SK-N-SH (cell line): ENCODE measurements at regions not wholly inside any gene's neighbourhood (a gene's known extent, or its start where the extent isn't known, plus 50 kb on each side); places are given as distances from the start of the nearest gene placed in this dataset.

Experiments
- CTCF ChIA-PET: fragments of 300-600, 350-600 bp; formaldehyde crosslinking; extraction: SDS; loops from one replicate; lab custom pipeline; 2021; lab: Yijun Ruan, JAX
- POLR2A ChIA-PET: fragments of 350-600 bp; sonication (Branson Sonifier 250); formaldehyde crosslinking; extraction: SDS; loops from one replicate; lab custom pipeline; 2020; ENCODE audit warnings: antibody characterized with exemption, inconsistent platforms; lab: Yijun Ruan, JAX
- DNase-seq: peaks from one replicate; pipeline ENCODE4 v3.0.0; 2012
- H2AFZ ChIP-seq: fragments of 200-600 bp; sonication (generic); 2 replicates; pipeline ENCODE4 v1.8.1; 2016; ENCODE audit warnings: antibody characterized with exemption, mild to moderate bottlenecking, low read depth
- H3F3A ChIP-seq: fragments of 200-600 bp; sonication (generic); replicated peaks from 2 replicates; pipeline ENCODE3; 2016; ENCODE audit warnings: antibody characterized with exemption, mild to moderate bottlenecking; ENCODE audit not compliant: insufficient read depth
- H3K27ac ChIP-seq, 2 experiments: fragments of 200-500 bp in 1 of 2; fragments of 200-600 bp in 1 of 2; sonication (Bioruptor generic) in 1 of 2; sonication (generic), shearing (Covaris generic) in 1 of 2; 2 replicates each; pipeline versions ENCODE4 v1.5.1 to v1.6.1; 2014 to 2016; ENCODE audit warnings: low read depth in 2 of 2, inconsistent platforms in 1 of 2, low read length in 1 of 2, mild to moderate bottlenecking in 1 of 2, mixed read lengths in 1 of 2
- H3K27me3 ChIP-seq: fragments of 200-600 bp; sonication (generic), shearing (Covaris generic); 2 replicates; pipeline ENCODE4 v1.6.1; 2016; ENCODE audit warnings: mixed run types; ENCODE audit not compliant: insufficient read depth
- H3K36me3 ChIP-seq, 2 experiments: fragments of 200-500 bp in 1 of 2; fragments of 200-600 bp in 1 of 2; sonication (Bioruptor generic) in 1 of 2; sonication (generic) in 1 of 2; replicated peaks in 1 of 2; 2 replicates each; pipeline versions ENCODE3 to v1.5.1; 2014 to 2016; ENCODE audit warnings: low read length in 1 of 2, mild to moderate bottlenecking in 1 of 2; ENCODE audit not compliant: insufficient read depth in 2 of 2, control insufficient read depth in 1 of 2
- H3K4me1 ChIP-seq, 2 experiments: fragments of 200-500 bp in 1 of 2; fragments of 200-600 bp in 1 of 2; sonication (Bioruptor generic) in 1 of 2; sonication (generic), shearing (Covaris generic) in 1 of 2; 2 replicates each; pipeline versions ENCODE4 v1.5.1 to v1.6.1; 2014 to 2016; ENCODE audit warnings: low read depth in 1 of 2, low read length in 1 of 2, mixed run types in 1 of 2; ENCODE audit not compliant: insufficient read depth in 2 of 2, control insufficient read depth in 1 of 2
- H3K4me2 ChIP-seq: fragments of 200-600 bp; sonication (generic), shearing (Covaris generic); 2 replicates; pipeline ENCODE4 v1.6.1; 2017; ENCODE audit warnings: mixed run types
- H3K4me3 ChIP-seq, 2 experiments: fragments of 200-500 bp in 1 of 2; fragments of 200-600 bp in 1 of 2; sonication (Bioruptor generic) in 1 of 2; sonication (generic), shearing (Covaris generic) in 1 of 2; 2 replicates each; pipeline versions ENCODE4 v1.5.1 to v1.8.1; 2014 to 2016; ENCODE audit warnings: low read depth in 2 of 2, inconsistent platforms in 1 of 2, low read length in 1 of 2, mild to moderate bottlenecking in 1 of 2, mixed read lengths in 1 of 2, moderate library complexity in 1 of 2
- H3K79me2 ChIP-seq: fragments of 200-600 bp; sonication (generic); 2 replicates; pipeline ENCODE4 v1.8.1; 2017; ENCODE audit warnings: mild to moderate bottlenecking; ENCODE audit not compliant: insufficient read depth
- H3K9ac ChIP-seq: fragments of 200-600 bp; sonication (generic); 2 replicates; pipeline ENCODE4 v1.6.1; 2017; ENCODE audit warnings: mixed run types
- H3K9me2 ChIP-seq: fragments of 200-600 bp; sonication (generic); 2 replicates; pipeline ENCODE4 v1.6.1; 2017; ENCODE audit warnings: mixed run types
- H3K9me3 ChIP-seq: fragments of 200-600 bp; sonication (generic); 2 replicates; pipeline ENCODE4 v1.6.1; 2017; ENCODE audit warnings: mixed run types, mild to moderate bottlenecking, moderate library complexity
- H4K20me1 ChIP-seq: fragments of 200-600 bp; sonication (generic); 2 replicates; pipeline ENCODE4 v1.6.1; 2017; ENCODE audit warnings: mild to moderate bottlenecking, mixed run types; ENCODE audit not compliant: insufficient read depth
- CHD2 ChIP-seq: fragments of 150-350 bp; IDR thresholded peaks from 2 replicates; pipeline ENCODE4 v1.6.1; 2018; ENCODE audit warnings: low read length; ENCODE audit not compliant: partially characterized antibody
- ELF1 ChIP-seq: IDR thresholded peaks from 2 replicates; pipeline ENCODE4 v1.4.0; 2012
- EP300 ChIP-seq, 2 experiments: IDR thresholded peaks; 2 replicates each; pipeline versions ENCODE4 v1.4.0 to v1.6.1; 2012; ENCODE audit warnings: borderline replicate concordance in 1 of 2, low read depth in 1 of 2, low read length in 1 of 2
- FOXJ3 ChIP-seq: sonication (generic); formaldehyde crosslinking; IDR thresholded peaks from 2 replicates; pipeline ENCODE4 v1.5.1; 2020; ENCODE audit warnings: mild to moderate bottlenecking, missing genetic modification reagents
- IRF3 ChIP-seq: fragments of 150-350 bp; IDR thresholded peaks from 2 replicates; pipeline ENCODE4 v1.6.1; 2016; ENCODE audit warnings: mild to moderate bottlenecking, low read depth, low read length
- MEF2A ChIP-seq: IDR thresholded peaks from 2 replicates; pipeline ENCODE4 v1.4.0; 2012; ENCODE audit warnings: low read depth, borderline replicate concordance
- MXI1 ChIP-seq: IDR thresholded peaks from 2 replicates; pipeline ENCODE4 v1.6.1; 2012; ENCODE audit warnings: mild to moderate bottlenecking, low read depth, low read length, improper control_type of control experiment
- NFIC ChIP-seq: IDR thresholded peaks from 2 replicates; pipeline ENCODE4 v1.4.0; 2012; ENCODE audit warnings: borderline replicate concordance
- PBX3 ChIP-seq: IDR thresholded peaks from 2 replicates; pipeline ENCODE4; 2012
- POLR2AphosphoS5 ChIP-seq: IDR thresholded peaks from 2 replicates; pipeline ENCODE4 v1.6.1; 2012; ENCODE audit warnings: low read depth, low read length
- RAD21 ChIP-seq: IDR thresholded peaks from 2 replicates; pipeline ENCODE4 v1.6.1; 2012; ENCODE audit warnings: mild to moderate bottlenecking, low read length
- RCOR1 ChIP-seq: fragments of 150-350 bp; IDR thresholded peaks from 2 replicates; pipeline ENCODE4 v1.6.1; 2017; ENCODE audit warnings: antibody characterized with exemption, low read length
- REST ChIP-seq: IDR thresholded peaks from 2 replicates; pipeline ENCODE4 v1.6.1; 2012; ENCODE audit warnings: mild to moderate bottlenecking, low read depth, low read length, moderate library complexity
- RXRA ChIP-seq: IDR thresholded peaks from 2 replicates; pipeline ENCODE4 v1.4.0; 2012; ENCODE audit warnings: low read depth, mild to moderate bottlenecking, borderline replicate concordance
- SIN3A ChIP-seq: IDR thresholded peaks from 2 replicates; pipeline ENCODE4 v1.6.1; 2012; ENCODE audit warnings: low read depth, mild to moderate bottlenecking, low read length, moderate library complexity, borderline replicate concordance
- SMC3 ChIP-seq: IDR thresholded peaks from 2 replicates; pipeline ENCODE4 v1.6.1; 2012; ENCODE audit warnings: low read depth, low read length, improper control_type of control experiment
- TAF1 ChIP-seq: IDR thresholded peaks from 2 replicates; pipeline ENCODE4 v1.6.1; 2012; ENCODE audit warnings: low read depth, mild to moderate bottlenecking, low read length, moderate library complexity, borderline replicate concordance
- USF1 ChIP-seq: IDR thresholded peaks from 2 replicates; pipeline ENCODE4 v1.4.0; 2012; ENCODE audit warnings: low read depth, borderline replicate concordance
- YY1 ChIP-seq: IDR thresholded peaks from 2 replicates; pipeline ENCODE4 v1.4.0; 2012; ENCODE audit warnings: low read depth, mild to moderate bottlenecking
- WGBS: methylation state at CpG from one replicate; pipeline ENCODE4 v1.1.6; 2017; ENCODE audit warnings: low lambda C conversion rate; 5-methylcytosine and 5-hydroxymethylcytosine counted together

- TF ChIP-seq USF1 (no peak), EP300 (IDR thresholded peaks at IDR 0.05; ENCODE audit: borderline replicate concordance in 1 of 2, low read depth in 1 of 2, low read length in 1 of 2) (no peak), SMC3 (no peak), TAF1 (no peak), RXRA (no peak), RAD21 (no peak), POLR2AphosphoS5 (no peak), NFIC (no peak)
Observed at GRCh38 chr11:107139396-107139795, 121.1 kb upstream of the GUCY1A2 start (continued).

GRCh38 chr11:107136892-107137291, 118.6 kb upstream of the GUCY1A2 start:
- Histone ChIP-seq H3K9ac (no peak overlapping the region), H3K9me3 (no peaks in the 10 kb centered on the region), H3K79me2 (no peaks in the 10 kb centered on the region), H3K4me1 (no peaks in the 10 kb centered on the region; a peak in 1 of 4 replicates), H3F3A (no peaks in the 10 kb centered on the region), H3K36me3 (no peaks in the 10 kb centered on the region), H3K9me2 (no peaks in the 10 kb centered on the region), H3K27me3 (no peaks in the 10 kb centered on the region), H3K4me3 (no peak overlapping the region), H4K20me1 (no peaks in the 10 kb centered on the region), H3K4me2 (no peak overlapping the region), H3K27ac (no peak overlapping the region), H2AFZ (no peak overlapping the region)
- no peak for TF ChIP-seq MEF2A
- TF ChIP-seq POLR2AphosphoS5: no peak
- WGBS: 17% methylated on average over 2 of the region's 2 CpGs
- DNase-seq: no peak
- CTCF ChIA-PET: no interaction called here
- POLR2A ChIA-PET: no interaction called here

- CTCF ChIA-PET: no interaction called here
- Histone ChIP-seq H3K9me3 (no peaks in the 10 kb centered on the region), H3K27ac (no peak overlapping the region), H3K79me2 (no peaks in the 10 kb centered on the region), H3K27me3 (no peaks in the 10 kb centered on the region), H3K4me2 (no peak overlapping the region), H3K4me3 (no peak overlapping the region), H3K36me3 (no peaks in the 10 kb centered on the region), H3K4me1 (no peaks in the 10 kb centered on the region), H2AFZ (no peak overlapping the region), H3K9me2 (no peaks in the 10 kb centered on the region), H4K20me1 (no peaks in the 10 kb centered on the region), H3F3A (no peaks in the 10 kb centered on the region), H3K9ac (no peak overlapping the region)
- 0% methylated on average over 1 of the region's 1 CpG for WGBS
- POLR2A ChIA-PET: no interaction called here
- no peak for DNase-seq
- TF ChIP-seq YY1 (no peak), FOXJ3 (CRISPR knock-in tag) (no peak), USF1 (no peak), RXRA (no peak), ELF1 (no peak), IRF3 (no peak), CHD2 (no peak), PBX3 (no peak), REST (no peak), SIN3A (no peak), MXI1 (no peak), RCOR1 (no peak)
Observed at GRCh38 chr11:107131756-107132155, 113.5 kb upstream of the GUCY1A2 start.
